ENCODE measurements at regions not wholly inside any gene's neighbourhood (a gene's known extent, or its start where the extent isn't known, plus 50 kb on each side); places are given as distances from the start of the nearest gene placed in this dataset.

- no peak for DNase-seq
Measured at GRCh38 chr2:6557737-6558136, 308.0 kb downstream of the CMPK2 start.

GRCh38 chr2:6562771-6563170 is 302.9 kb downstream of the CMPK2 start:
- no peak for DNase-seq

- DNase-seq = no peak
Measured at GRCh38 chr2:6564326-6564725, 301.4 kb downstream of the CMPK2 start.

- no peak for DNase-seq
Measured at GRCh38 chr2:6574121-6574520, 291.6 kb downstream of the CMPK2 start.

- DNase-seq = no peak
Measured at GRCh38 chr2:6576302-6576701, 289.4 kb downstream of the CMPK2 start.

DNA sequence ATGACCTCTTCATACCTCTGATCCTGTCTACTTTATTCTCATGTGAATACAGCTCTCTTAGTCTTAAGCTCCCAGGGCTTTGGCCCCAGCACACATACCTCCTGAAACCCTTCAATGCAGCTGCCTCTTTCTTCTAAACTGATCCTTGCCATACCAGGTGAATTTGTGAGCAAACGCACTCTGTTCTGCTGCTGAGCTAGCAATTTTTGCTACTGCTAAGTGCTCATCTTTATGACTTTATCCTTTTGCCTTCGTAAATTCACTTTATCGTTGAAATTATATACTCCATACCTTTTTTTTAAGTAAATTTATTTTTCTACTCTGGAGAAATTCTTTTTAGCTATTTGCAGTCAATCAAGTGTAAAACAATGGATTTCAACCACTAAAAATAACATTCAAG is 287.7 kb downstream of the CMPK2 start:
- no peak for DNase-seq

DNA sequence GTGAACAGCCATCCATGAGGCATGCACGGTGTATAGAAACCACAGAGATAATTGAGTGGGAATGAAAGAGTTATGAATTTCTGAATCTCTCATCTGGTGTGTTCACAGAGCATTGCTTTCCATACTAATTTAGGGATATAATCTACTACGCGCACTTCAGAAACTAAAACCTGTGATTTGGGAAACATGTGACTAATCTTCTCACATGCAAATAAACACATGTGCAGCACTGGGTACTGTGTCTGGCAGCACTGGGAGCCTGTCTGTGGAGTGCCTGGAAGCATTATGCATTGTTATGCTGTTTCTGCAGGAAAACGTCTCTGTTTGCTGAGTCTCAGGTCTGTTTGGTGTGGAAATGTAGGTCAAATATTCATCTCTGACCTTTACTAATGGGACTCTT is 287.3 kb downstream of the CMPK2 start:
- DNase-seq = no peak

DNA sequence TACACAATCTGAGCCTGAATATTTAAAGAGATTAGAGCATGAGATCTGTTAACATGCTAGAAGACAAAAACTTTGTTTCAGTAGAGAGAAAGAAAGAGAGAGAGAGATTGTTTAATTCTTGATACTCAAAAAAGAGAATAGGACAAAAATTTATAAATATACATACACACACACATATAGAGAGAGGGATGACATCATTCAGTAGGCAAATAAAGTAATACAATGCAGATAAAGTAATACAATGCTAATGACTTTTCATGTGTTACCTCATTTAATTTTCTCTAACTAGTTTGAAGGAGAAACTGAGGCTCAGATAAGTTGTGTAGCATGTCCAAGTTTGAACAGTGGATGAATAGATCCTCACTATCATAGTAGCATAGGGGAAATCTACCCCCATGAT is 286.4 kb downstream of the CMPK2 start:
- no peak for DNase-seq

- no peak for DNase-seq
Measured at GRCh38 chr2:6580982-6581381, 284.7 kb downstream of the CMPK2 start.

- no peak for DNase-seq
Measured at GRCh38 chr2:6589150-6589549, 276.6 kb downstream of the CMPK2 start.

GRCh38 chr2:6590442-6590841 is 275.3 kb downstream of the CMPK2 start:
- no peak for DNase-seq

DNA sequence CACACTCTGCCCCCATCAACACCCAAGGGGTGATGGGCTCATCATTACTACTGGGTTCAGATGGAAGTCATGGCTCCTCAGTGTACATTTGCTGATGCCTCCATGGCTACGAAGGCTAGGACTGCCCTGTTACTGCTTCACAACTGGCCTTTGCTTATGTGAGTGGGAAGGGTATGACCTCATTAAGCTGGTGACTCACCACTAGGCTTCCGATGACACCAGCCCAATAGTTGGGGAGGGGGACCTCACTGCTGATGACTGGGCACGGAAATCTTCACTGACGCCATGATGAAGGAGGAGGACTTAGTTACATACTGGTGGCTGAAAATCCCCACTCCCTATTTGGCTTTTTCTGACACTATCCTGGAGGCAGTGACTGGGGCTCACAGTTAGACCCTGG is 263.2 kb downstream of the CMPK2 start:
- DNase-seq = no peak

GRCh38 chr2:6605836-6606505 is 259.7 kb downstream of the CMPK2 start:
- DNase-seq = no peak

DNA sequence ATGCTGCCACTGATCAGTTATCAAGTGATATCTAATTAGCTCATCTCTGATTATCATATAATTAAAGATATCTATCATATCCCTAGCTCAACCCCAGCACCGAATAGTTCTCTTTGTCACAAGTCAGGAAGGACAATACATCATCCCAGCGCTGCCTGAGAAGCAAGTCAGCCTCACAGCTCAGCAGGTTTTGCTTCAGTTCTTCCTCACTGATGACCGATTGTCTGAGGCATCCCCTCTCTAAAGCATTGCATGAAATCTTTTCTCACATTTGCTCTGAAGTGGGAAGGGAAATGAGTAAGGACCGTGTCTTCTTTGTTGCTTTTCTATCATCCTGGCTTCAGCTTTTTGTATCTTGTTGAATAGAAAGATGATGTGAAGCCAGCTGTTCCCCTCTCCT is 247.9 kb downstream of the CMPK2 start:
- no peak for DNase-seq

DNA sequence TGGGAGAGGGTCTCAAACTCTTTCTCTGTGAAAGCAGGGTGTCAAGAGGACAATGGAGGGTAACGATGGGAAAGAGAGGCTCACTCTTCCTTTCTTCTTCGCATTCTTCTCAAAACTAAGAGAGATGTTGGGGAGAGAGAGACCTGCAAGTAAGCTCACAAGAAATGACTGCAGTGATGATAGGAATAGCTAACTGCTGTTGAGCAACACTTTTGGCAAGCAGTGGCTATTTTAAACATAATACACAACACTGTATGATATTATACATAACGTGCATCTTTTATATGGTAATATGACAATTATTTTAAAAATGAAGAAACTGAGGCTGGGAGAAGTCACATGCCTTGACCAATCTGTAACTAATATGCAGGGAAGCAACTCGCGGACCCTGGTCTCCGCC is 247.5 kb downstream of the CMPK2 start:
- DNase-seq = no peak

- no peak for DNase-seq
Measured at GRCh38 chr2:6623746-6624145, 242.0 kb downstream of the CMPK2 start.

- no peak for DNase-seq
Measured at GRCh38 chr2:6626401-6627012, 239.2 kb downstream of the CMPK2 start.

DNA sequence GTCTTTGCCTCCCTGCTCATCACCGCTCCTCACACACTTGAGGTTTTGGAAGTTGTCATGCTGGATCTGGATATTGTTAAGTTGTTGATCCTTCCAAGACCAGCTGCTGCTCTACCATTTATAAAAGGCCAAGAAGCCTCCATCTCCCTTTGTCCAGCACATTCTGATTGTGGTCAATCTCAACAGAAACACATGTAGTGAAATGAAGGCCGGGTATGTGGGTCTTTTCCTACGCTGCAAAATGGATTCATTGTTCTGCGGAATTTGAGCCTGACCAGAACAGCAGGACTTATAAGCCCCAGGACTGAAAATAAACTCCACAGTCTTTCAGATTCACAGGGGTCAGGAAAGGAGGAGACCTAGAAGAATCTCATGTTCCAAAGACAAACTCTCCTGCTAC is 238.4 kb downstream of the CMPK2 start:
- no peak for DNase-seq

DNA sequence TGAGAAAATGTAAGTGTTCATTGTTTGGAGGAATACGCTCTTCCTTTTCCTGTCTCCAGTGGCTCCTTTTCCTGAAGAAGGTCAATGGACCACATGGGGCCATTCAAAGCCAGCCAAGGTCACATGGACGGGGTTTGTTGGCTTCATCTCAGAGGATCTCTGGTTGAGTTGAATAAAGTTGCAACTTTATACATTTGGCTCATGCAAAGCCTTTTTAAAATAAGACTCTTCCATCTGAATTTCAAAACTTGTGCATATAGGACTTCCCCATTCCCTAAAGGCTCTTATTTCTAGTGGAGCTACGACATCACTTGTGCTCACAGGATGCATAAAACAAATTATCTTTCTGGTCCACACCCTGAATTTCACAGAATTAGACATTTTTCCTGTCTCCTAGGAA is 235.5 kb downstream of the CMPK2 start:
- DNase-seq = no peak

- DNase-seq = no peak
Measured at GRCh38 chr2:6635296-6635695, 230.4 kb downstream of the CMPK2 start.

GRCh38 chr2:6637330-6637729 is 228.4 kb downstream of the CMPK2 start:
- DNase-seq = no peak

GRCh38 chr2:6639929-6640620 is 225.6 kb downstream of the CMPK2 start:
- no peak for DNase-seq

DNA sequence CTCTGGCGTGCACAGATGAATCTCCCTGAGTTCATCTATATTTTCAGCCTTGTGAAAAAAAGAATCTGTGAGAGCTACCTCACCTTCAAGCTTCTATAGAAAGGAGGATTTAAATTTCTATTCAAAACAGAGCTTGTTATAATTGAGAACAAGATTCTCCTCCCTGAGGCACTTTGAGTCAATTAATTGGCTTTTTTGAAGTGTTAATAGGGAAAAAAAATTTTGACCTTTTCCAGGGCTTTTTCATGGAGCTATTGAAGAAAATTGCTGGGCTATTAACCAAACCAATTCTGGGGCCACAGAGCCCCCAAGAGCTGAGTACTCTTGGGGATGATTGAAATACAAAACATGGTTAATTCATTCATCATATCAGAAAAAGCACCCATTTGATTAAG is 225.1 kb downstream of the CMPK2 start:
- no peak for DNase-seq

DNA sequence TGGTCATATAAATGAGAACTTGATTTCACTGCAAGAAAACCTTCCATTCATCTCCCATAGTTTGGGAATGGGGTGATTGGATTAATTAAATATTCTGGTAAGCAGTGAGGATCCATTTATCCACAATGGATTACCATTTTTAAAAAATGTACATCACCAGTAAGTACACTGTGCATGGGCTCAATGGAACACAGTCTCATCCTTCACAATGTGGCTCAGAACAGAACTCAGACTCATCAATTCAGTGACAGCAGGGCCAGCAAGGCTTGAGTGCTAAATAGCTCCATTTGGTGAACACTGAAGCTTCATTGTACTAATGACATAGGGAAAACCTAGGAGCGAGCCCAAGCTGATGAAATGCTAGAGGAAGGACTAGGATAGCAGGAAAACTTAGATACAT is 223.8 kb downstream of the CMPK2 start:
- no peak for DNase-seq

- DNase-seq = no peak
Measured at GRCh38 chr2:6644261-6644660, 221.4 kb downstream of the CMPK2 start.
